ENCODE measurements at regions not wholly inside any gene's neighbourhood (a gene's known extent, or its start where the extent isn't known, plus 50 kb on each side); places are given as distances from the start of the nearest gene placed in this dataset.

- H4K20me1 ChIP-seq (replicated peaks; ENCODE audit: control insufficient read depth, extremely low read depth, insufficient read depth, low read length) = no peaks in the 10 kb centered on the region
- no peak overlapping the region for H3K4me2 ChIP-seq (ENCODE audit: insufficient read depth, low read length)
- H3K27me3 ChIP-seq (ENCODE audit: control insufficient read depth in 2 of 2, insufficient read depth in 2 of 2, low read length in 2 of 2) = no peaks in the 10 kb centered on the region
- no peaks in the 10 kb centered on the region for H3K9me1 ChIP-seq (replicated peaks; ENCODE audit: control insufficient read depth, extremely low read depth, insufficient read depth, low read length)
- intact Hi-C loops (cut with micrococcal nuclease) (no loop called here), dilution Hi-C loops (cut with MboI; ENCODE audit: extremely low pct_ligation_motif_present, low sequenced_read_pairs) (no loop called here)
- ChIA-PET POLR2A (no interaction called here), CTCF (no interaction called here)
- no peaks in the 10 kb centered on the region for H3K4me1 ChIP-seq (ENCODE audit: control insufficient read depth, extremely low read depth, insufficient read depth, low read length)
- H3K9ac ChIP-seq (replicated peaks; ENCODE audit: extremely low read depth, insufficient read depth, low read length) = no peak overlapping the region
- TF ChIP-seq FOS (IDR thresholded peaks at IDR 0.05; ENCODE audit: borderline replicate concordance, insufficient read depth, low read length) (no peak), POLR2AphosphoS5 (IDR thresholded peaks at IDR 0.05; ENCODE audit: insufficient read depth, low read depth, low read length) (no peak), GATA2 (IDR thresholded peaks at IDR 0.05; ENCODE audit: insufficient read depth, insufficient read length, low read depth, low read length) (no peak)
- H3K79me2 ChIP-seq (ENCODE audit: control insufficient read depth, insufficient read depth, low read length) = no peaks in the 10 kb centered on the region
- H3K36me3 ChIP-seq (ENCODE audit: control insufficient read depth in 2 of 2, extremely low read depth in 1 of 2, insufficient read depth in 2 of 2, low read length in 2 of 2) = no peaks in the 10 kb centered on the region
- H3K9me3 ChIP-seq (replicated peaks; ENCODE audit: control insufficient read depth, insufficient read depth, low read length) = no peaks in the 10 kb centered on the region
- no peak overlapping the region for H3K4me3 ChIP-seq (replicated peaks in 1 of 3; ENCODE audit: insufficient read depth in 1 of 3, low read depth in 1 of 3, low read length in 3 of 3)
- no TSS peak for BruUV-seq (replicated peaks)
- no peak for FAIRE-seq
- no peak overlapping the region for H2AFZ ChIP-seq (ENCODE audit: low read depth, low read length)
- H3K27ac ChIP-seq (ENCODE audit: insufficient read depth, low read depth, low read length) = no peak overlapping the region
- DNase-seq (ENCODE audit: low read depth, low spot score) = no peak
Observed at GRCh38 chr13:62085337-62086229, 669.9 kb upstream of the PCDH20 start.

GRCh38 chr13:62084728-62085127 lies 669.1 kb upstream of the PCDH20 start:
- H3K4me2 ChIP-seq (ENCODE audit: insufficient read depth, low read length) = no peak overlapping the region
- TF ChIP-seq MYC (IDR thresholded peaks at IDR 0.05; ENCODE audit: low read depth, low read length) = no peak
- no peak for TF ChIP-seq CTCF (IDR thresholded peaks at IDR 0.05; ENCODE audit: extremely low read depth in 1 of 2, insufficient read depth in 1 of 2, low read depth in 1 of 2, low read length in 2 of 2)
- TF ChIP-seq MAX (IDR thresholded peaks at IDR 0.05; ENCODE audit: insufficient read depth, insufficient read length) = no peak
- TF ChIP-seq JUN (IDR thresholded peaks at IDR 0.05; ENCODE audit: borderline replicate concordance, insufficient read depth, insufficient read length, low read depth) = no peak
- TF ChIP-seq GATA2 (IDR thresholded peaks at IDR 0.05; ENCODE audit: insufficient read depth, insufficient read length, low read depth, low read length) = no peak
- H3K27me3 ChIP-seq (ENCODE audit: control insufficient read depth in 2 of 2, insufficient read depth in 2 of 2, low read length in 2 of 2) = no peaks in the 10 kb centered on the region
- no peaks in the 10 kb centered on the region for H3K9me3 ChIP-seq (replicated peaks; ENCODE audit: control insufficient read depth, insufficient read depth, low read length)
- ChIA-PET CTCF (no interaction called here), POLR2A (no interaction called here)
- H3K4me1 ChIP-seq (ENCODE audit: control insufficient read depth, extremely low read depth, insufficient read depth, low read length) = no peaks in the 10 kb centered on the region
- no TSS peak for BruUV-seq (replicated peaks)
- H3K9me1 ChIP-seq (replicated peaks; ENCODE audit: control insufficient read depth, extremely low read depth, insufficient read depth, low read length) = no peaks in the 10 kb centered on the region
- no peaks in the 10 kb centered on the region for H4K20me1 ChIP-seq (replicated peaks; ENCODE audit: control insufficient read depth, extremely low read depth, insufficient read depth, low read length)
- no peaks in the 10 kb centered on the region for H3K79me2 ChIP-seq (ENCODE audit: control insufficient read depth, insufficient read depth, low read length)
- H3K9ac ChIP-seq (replicated peaks; ENCODE audit: extremely low read depth, insufficient read depth, low read length) = no peak overlapping the region
- H3K27ac ChIP-seq (ENCODE audit: insufficient read depth, low read depth, low read length) = no peak overlapping the region
- no peak overlapping the region for H2AFZ ChIP-seq (ENCODE audit: low read depth, low read length)
- no peak for DNase-seq (ENCODE audit: low read depth, low spot score)
- no peak for FAIRE-seq
- H3K36me3 ChIP-seq (ENCODE audit: control insufficient read depth in 2 of 2, extremely low read depth in 1 of 2, insufficient read depth in 2 of 2, low read length in 2 of 2) = no peaks in the 10 kb centered on the region
- dilution Hi-C loops (cut with MboI; ENCODE audit: extremely low pct_ligation_motif_present, low sequenced_read_pairs) (no loop called here), intact Hi-C loops (cut with micrococcal nuclease) (no loop called here)
- H3K4me3 ChIP-seq (replicated peaks in 1 of 3; ENCODE audit: insufficient read depth in 1 of 3, low read depth in 1 of 3, low read length in 3 of 3) = no peak overlapping the region

Measured in endothelial cell of umbilical vein (primary cell).